ENCODE measurements at regions not wholly inside any gene's neighbourhood (a gene's known extent, or its start where the extent isn't known, plus 50 kb on each side); places are given as distances from the start of the nearest gene placed in this dataset.
"Not testable (repeated sequence)": the region's sequence is repeated elsewhere in the genome, so short reads cannot be mapped to it uniquely, and the experiment has no call there.

DNA sequence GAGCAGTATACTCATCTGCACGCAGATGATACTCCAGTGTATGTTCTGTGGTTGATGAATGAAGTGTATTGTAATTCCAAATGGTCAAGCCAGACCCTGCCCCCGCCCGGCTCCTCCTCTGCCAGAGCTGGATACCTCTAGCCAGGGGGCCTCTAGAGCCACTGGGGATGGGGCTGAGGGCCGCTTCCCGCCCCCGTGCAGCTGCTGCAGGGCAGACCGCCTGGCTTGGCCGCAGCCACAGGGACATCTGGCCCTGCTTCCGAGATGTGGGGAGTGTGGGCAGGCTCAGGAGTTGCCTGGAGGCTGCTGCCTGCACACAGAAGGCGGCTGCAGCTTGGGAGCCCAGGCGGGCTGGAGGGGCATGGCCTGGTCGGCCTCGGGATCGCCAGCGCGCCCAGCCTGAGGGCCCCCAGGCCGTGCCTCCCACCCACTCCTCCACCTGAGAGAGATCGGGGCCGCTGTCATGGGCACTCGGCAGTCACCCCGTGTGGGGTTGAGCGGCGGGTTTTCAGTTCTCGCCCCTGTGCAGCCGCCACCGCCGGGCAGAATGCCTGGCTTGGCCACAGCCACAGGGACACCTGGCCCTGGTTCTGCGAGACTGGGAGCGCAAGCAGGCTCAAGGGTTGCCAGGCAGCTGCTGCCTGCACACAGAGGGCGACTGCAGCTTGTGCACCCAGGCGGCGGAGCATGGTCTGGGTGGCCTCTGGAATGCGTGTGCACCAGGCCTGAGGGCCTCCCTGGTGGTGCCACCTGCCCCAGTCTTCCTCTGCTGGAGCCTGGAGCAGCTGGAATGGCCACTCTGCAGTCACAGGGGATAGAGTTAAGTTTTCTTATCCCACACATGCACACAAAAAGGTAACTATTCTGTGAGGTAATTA, 1643.7 kb downstream of the SPATA31A7 start:
- not testable (repeated sequence) for DNase-seq (ENCODE audit: low read depth in 2 of 2)

DNA sequence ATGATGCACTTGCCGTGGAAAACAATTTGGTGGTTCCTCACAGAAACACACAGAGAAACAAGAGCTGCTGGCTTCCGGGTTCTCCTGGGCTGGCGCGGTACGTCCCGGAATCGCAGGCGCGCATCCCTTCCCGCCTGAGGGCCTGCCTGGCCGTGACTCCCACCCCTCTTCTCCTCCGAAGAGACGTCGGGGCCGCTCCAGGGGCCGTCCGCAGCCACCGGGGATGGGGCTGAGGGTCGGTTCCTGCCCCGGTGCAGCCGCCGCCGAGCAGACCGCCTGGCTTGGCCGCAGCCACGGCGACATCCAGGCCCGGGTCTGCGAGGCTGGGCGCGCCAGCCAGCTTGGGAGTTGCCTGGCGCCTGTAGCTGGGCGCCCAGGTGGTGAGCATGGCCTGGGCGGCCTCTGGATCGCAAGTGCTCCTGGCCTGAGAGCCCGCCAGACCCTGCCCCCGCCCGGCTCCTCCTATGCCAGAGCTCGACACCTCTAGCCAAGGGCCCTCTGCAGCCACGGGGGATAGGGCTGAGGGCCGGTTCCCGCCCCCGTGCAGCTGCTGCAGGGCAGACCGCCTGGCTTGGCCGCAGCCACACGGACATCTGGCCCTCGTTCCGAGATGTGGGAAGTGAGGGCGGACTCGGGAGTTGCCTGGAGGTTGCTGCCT, 1647.5 kb downstream of the SPATA31A7 start:
- not testable (repeated sequence) for DNase-seq (ENCODE audit: low read depth in 2 of 2)

DNA sequence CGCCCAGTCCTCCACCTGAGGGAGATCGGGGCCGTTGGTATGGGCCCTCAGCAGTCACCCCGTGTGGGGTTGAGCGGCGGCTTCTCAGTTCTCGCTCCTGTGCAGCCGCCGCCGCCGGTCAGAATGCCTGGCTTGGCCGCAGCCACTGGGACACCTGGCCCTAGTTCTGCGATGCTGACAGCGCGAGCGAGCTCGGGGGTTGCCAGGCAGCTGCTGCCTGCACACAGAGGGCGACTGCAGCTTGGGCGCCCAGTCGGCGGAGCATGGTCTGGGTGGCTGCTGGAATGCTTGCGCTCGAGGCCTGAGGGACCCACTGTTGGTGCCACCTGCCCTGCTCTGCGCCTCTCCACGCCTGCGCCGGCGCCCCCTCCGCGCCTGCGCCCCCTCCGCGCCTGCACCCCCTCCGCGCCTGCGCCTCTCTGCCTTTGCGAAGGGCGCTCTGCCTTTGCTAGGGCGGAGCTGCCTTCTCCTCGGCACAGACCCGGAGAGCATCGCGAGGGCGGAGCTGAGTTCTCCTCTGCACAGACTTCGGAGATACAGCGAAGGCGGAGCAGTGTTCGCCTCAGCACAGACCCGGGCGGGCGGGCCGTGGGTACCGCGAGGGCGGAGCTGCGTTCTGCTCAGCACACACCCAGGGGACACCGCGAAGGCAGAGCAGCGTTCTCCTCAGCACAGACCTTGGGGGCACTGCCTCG, 1648.3 kb downstream of the SPATA31A7 start:
- DNase-seq (ENCODE audit: low read depth in 2 of 2): peak; percentile 1 to 79

DNA sequence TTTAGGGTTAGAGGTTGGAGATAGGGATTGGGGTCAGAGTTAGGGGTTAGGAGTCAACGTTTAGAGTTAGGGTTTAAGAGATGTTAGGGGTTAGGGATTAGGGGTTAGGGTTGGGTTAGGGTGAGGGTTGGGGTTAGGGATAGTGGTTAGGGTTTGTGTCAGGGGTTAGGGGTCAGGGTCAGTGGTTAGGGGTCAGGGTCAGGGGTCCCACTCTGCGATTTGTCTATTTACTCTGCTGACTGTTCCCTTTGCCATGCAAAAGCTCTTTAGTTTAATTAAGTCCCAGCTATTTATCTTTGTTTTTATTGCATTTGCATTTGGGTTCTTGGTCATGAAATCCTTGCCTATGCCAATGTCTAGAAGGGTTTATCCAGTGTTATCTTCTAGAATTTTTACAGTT, 1649.3 kb downstream of the SPATA31A7 start:
- DNase-seq (ENCODE audit: low read depth in 2 of 2): not testable (repeated sequence)

DNA sequence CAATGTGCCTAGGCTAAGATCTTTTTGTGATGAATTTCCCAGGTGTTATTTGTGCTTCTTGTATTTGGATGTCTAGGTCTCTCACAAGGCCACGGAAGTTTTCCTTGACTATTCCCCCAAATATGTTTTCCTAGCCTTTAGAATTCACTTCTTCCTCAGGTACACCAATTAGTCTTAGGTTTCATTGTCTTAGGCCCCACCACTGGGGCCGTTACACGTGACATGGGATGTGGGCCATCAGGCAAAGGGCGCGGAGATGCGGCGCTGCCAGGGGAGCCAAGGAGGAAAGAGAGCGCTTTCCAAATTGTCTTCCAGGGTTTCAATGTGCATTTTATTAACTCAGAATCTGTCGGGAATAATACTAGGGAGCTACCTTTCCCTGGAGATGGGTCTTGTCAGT, 1653.3 kb downstream of the SPATA31A7 start:
- DNase-seq (ENCODE audit: low read depth in 2 of 2): not testable (repeated sequence)

DNA sequence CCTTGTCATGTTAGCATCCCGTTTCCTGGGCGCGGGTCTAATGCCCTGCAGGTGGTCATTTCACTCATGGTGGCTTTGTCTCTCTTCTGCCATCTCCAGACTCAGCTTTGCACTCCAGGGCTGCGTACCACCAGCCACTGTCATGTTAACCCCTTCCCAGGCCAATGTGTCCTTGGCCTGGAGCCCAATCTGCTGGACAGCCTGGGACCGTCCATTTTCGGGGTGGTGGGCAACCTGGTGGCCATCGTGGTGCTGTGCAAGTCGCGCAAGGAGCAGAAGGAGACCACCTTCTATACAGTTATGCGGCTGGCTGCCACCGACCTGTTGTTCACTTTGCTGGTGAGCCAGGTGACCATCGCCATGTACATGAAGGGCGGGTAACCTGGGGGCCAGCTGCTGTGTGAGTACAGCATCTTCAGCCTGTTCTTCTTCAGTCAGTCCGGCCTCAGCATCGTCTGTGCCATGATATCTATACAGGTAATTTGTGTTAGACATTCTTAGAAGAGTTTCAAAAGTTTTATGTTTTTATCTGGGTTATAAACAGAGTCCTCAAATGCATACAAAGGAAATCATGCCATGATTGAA, 1654.0 kb downstream of the SPATA31A7 start:
- DNase-seq (ENCODE audit: low read depth in 2 of 2): not testable (repeated sequence)

DNA sequence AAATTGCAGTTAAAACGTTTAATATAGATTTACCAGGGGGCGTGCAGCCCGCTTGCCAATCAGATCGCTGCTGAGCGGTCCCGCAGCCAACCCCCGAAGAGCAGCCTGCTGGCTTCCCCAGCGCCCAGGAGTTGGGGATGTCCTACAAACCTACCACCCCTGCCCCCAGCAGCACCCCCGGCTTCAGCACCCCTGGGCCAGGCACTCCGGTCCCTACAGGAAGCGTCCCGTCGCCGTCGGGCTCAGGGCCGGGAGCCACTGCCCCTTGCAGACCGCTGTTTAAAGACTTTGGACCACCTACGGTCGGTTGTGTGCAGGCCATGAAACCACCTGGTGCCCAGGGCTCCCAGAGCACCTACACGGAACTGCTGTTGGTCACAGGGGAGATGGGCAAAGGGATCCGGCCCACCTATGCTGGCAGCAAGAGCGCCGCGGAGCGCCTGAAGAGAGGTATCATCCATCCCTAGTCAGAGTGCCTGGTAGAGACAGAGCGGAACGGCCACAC, 1654.9 kb downstream of the SPATA31A7 start:
- DNase-seq (ENCODE audit: low read depth in 2 of 2): not testable (repeated sequence)

DNA sequence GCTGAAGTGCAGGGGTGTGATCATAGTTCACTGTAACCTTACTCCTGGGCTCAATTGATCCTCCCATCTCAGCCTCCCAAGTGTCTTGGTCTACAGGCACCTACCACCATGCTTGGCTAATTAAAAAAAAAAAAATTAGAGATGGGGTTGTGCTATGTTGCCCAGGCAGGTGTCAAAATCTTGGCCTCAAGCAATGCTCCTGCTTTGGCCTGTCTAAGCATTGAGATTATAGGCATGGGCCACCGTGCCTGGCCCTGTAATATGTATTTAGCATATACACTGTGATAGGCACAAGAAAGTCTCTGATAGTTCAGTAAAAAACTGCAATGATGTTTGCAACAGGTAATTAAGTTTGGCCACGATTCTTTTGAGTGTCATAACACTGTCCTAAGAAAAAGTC, 1658.4 kb downstream of the SPATA31A7 start:
- DNase-seq (ENCODE audit: low read depth in 2 of 2): not testable (repeated sequence)

DNA sequence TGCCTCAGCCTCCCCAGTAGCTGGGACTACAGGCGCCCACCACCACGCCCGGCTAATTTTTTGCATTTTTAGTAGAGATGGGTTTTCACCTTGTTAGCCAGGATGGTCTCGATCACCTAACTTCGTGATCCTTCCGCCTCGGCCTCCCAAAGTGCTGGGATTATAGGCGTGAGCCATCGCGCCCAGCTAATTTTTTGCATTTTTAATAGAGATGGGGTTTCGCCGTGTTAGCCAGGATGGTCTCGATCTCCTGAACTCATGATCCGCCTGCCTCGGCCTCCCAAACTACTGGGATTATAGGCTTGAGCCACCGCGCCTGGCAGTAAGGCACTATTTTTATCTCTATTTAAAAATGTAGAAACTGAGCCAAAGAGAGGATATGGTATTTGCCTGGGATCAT, 1660.2 kb downstream of the SPATA31A7 start:
- DNase-seq (ENCODE audit: low read depth in 2 of 2): not testable (repeated sequence)

DNA sequence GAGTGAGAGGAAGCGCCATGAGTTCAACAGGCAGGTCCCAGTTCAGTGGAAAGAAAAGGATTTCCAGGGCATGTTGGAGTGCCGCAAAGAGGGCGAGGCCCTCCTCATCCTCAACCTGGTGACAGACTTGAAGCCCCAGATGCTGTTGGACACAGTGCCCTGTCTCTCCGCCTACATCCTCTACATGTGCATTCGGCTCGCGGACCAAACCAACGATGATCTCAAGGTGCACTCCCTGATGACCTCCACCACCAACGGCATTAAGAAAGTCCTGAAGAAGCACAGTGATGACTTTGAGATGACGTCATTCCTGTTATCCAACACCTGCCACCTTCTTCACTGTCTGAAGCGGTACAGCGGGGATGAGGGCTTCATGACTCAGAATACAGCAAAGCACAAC, 1667.4 kb downstream of the SPATA31A7 start:
- DNase-seq (ENCODE audit: low read depth in 2 of 2): not testable (repeated sequence)

DNA sequence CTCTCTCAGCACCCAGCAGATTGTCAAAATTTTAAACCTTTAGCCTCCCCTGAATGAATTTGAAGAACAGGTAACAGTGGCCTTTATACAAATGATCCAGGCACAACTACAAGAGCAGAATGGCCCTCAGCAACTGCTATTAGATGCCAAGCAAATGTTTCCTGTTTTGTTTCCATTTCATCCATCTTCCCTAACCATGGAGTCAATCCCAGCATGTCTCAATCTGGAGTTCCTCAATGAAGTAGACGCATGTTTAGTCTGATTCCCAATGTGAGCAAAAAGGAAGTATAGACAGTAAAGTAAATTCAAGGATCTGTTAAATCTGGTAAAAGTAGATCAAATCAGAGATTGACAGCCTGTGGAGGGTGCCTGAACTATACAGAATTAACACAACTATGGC, 1668.4 kb downstream of the SPATA31A7 start:
- not testable (repeated sequence) for DNase-seq (ENCODE audit: low read depth in 2 of 2)

DNA sequence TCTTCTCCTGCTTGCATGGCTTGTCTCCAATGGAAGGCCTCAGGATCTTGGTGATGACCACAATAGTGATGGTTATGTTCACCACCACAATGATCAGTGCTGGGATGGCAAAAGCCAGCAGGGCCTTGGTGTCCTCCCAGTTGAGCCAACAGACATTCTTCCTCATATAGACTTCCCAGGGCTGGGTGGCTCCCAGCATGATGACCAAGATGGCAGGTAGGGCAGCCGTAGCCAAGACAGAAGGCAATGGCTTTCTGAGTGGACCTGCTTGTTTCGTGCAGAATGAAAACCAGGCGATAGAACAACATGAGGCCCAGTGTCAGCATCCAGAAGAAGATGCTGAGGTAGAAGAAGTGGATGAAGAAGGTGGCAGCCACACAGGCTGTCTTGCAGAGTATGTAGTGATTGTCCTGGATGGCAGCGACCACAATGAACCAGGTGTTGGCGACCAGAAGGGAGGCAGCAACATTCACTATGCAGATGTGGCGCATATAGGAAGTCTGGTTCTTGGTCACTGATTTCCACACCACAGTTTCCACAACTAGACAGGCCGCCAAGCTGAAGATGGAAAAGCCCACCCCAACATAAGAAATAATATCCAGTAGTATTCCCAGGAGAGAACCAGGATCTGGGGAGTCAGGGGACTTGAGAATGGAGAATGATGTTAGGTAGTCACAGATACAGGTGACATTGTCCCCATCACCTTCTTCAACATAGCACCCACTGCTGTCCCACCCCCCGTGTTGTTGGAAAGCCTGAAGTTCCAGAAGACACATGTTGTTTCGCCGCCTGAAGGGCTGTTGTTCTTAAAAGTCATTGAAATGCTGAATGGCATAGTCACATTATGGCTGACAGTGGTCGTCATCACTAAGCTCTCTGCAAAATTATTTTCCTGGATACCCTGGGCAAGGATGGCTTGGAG, 1671.4 kb downstream of the SPATA31A7 start:
- not testable (repeated sequence) for DNase-seq (ENCODE audit: low read depth in 2 of 2)

DNA sequence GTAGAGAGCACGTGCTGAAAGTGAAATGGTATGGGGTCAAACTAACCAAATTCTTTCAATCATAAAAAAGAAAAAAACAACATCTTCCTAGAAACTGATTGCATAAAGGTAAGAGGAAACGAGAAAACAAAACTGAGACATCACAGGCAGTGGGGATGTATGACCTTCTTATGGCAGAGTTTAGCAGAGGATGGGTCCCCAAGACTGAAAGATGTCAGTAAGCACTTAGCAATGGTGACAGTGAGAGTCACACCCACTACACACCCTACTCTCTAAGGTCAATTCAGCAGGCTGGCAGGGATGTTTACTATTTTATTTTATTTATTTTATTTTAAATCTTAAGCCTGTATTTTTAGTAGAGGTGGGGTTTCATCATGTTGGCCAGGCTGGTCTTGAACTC, 1672.3 kb downstream of the SPATA31A7 start:
- DNase-seq (ENCODE audit: low read depth in 2 of 2): not testable (repeated sequence)

DNA sequence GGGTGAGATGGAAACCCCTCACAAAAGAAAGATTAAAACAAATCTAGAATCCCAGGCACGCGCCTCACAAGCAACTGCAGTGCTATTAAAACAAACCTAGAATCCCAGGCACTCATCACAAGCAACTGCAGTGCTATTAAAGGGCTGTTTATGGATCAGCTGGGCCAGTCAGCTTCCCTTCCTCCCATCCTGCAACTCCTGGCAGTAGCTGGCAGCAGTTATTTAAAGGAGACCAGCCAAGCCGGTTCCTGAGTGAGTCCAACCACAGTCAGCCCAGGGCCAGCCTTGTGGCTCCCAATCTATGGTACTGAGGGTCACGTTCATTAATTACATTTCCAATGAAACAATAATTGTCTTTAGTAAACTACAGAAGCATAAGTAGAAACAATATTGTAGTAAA, 1673.5 kb downstream of the SPATA31A7 start:
- DNase-seq (ENCODE audit: low read depth in 2 of 2): peak in 1 of 2 donors; percentile 52

DNA sequence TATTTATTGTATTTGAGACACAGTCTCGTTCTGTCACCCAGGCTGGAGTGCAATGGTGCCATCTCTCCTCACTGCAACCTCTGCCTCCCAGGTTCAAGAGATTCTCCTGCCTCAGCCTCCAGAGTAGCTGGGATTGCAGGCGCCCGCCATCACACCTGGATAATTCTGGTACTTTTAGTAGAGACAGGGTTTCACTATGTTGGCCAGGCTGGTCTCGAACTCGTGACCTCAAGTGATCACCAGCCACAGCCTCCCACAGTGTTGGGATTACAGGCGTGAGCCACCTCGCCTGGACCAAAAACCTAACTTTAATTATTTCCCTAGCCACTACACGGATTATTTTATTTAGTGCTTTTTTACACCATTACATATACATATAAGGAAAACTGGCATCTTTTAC, 1674.0 kb downstream of the SPATA31A7 start:
- not testable (repeated sequence) for DNase-seq (ENCODE audit: low read depth in 2 of 2)

DNA sequence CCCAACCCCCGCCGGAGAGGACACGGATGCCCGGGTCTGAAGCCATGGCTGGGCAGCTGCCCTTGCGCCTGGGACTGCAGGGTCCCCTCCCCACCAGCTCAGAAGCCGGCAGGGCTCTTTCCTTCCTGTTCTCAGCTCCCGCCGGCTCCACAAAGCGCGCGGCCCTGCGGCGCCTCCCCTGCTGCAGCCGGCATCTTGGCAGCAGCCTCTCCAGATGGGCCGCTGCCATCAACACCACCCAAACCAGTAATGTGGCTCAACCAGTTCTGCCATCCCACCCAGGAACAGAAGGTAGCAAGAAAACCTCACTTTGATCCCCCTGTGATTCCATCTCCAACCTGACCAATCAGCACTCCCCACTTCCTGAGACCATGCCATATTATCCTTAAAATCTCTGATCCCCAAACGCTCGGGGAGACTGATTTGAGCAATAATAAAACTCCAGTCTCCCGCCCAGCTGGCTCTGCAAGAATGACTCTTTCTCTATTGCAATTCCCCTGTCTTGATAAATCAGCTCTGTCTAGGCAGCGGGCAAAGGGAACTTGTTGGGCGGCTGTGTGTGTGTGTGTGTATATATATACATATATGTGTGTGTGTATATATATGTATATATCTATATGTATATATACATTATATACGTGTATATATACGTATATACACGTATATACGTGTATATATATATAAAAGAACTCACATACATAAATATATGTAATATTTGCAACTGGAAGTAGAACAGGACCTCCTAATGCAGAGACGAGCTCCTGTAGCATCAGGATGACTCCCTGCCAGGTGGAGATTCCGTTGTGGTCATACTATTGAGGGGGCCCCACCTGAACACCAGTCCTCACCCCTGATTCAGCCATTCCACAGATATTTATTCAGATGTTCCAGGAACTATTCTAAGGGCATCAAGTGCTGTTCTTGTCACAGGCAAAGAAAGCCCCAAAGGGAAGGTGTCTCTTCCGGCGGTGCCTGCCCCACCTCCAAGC, 1674.9 kb downstream of the SPATA31A7 start:
- DNase-seq (ENCODE audit: low read depth in 2 of 2): peak in 1 of 2 donors; percentile 47

DNA sequence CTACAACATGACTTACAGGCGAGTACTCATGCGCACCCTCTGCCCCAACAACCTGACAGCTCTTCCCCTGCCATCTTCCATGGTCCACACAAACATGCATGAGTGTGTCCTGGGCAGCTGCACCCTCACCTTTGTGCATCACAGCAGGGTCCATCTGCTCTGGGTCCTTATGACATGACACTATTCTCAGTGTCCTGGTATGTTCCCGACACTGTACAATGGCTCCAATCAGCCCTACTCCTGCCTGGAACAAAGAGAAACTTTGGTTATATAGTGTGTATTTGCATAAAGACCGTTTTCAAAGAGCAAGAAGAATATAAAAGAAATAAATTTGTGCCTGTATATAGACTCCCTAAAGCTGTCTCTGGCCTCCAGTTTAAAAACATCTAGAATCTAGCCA, 1679.2 kb downstream of the SPATA31A7 start:
- not testable (repeated sequence) for DNase-seq (ENCODE audit: low read depth in 2 of 2)

DNA sequence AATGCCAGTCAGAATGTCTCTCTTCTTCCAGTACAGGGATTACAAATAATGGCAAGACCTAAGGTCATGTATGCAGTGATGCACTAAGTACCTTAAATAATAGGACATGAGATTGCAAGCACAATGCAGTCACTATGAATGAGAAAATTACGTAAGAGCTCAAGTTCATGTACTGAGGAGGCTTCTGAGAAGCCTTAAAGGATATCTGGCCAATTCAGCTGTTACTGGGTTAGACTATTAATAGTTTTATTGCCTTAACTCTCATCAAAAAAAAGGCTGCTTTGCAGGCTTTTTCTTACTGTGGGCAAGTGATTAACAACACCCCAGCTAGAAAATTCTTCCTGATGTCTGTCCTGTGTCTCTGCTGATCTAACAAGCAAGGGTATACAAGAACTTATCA, 1681.9 kb downstream of the SPATA31A7 start:
- DNase-seq (ENCODE audit: low read depth in 2 of 2): not testable (repeated sequence)

DNA sequence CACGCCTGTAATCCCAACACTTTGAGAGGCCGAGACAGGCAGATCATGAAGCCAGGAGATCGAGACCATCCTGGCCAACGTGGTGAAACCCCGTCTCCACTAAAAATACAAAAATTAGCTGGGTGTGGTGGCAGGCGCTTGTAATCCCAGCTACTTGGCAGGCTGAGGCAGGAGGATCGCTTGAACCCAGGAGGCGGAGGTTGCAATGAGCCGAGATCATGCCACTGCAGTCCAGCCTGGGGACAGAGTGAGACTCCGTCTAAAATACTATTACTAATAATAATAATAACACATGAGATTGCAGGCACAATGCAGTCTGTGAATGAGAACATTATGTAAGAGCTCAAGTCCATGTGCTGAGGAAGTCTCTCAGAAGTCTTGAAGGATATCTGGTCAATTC, 1684.4 kb downstream of the SPATA31A7 start:
- DNase-seq (ENCODE audit: low read depth in 2 of 2): not testable (repeated sequence)

All from dermis microvascular lymphatic vessel endothelial cell (primary cell).